ENCODE measurements at regions not wholly inside any gene's neighbourhood (a gene's known extent, or its start where the extent isn't known, plus 50 kb on each side); places are given as distances from the start of the nearest gene placed in this dataset.

GRCh38 chr5:143521141-143521540, 117.7 kb upstream of the NR3C1 start:
- no peak for TF ChIP-seq POLR2AphosphoS5 (IDR thresholded peaks at IDR 0.05; ENCODE audit: insufficient read depth in 1 of 2, low read depth in 1 of 2)
- TF ChIP-seq, protein P1, sequence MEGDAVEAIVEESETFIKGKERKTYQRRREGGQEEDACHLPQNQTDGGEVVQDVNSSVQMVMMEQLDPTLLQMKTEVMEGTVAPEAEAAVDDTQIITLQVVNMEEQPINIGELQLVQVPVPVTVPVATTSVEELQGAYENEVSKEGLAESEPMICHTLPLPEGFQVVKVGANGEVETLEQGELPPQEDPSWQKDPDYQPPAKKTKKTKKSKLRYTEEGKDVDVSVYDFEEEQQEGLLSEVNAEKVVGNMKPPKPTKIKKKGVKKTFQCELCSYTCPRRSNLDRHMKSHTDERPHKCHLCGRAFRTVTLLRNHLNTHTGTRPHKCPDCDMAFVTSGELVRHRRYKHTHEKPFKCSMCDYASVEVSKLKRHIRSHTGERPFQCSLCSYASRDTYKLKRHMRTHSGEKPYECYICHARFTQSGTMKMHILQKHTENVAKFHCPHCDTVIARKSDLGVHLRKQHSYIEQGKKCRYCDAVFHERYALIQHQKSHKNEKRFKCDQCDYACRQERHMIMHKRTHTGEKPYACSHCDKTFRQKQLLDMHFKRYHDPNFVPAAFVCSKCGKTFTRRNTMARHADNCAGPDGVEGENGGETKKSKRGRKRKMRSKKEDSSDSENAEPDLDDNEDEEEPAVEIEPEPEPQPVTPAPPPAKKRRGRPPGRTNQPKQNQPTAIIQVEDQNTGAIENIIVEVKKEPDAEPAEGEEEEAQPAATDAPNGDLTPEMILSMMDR (IDR thresholded peaks at IDR 0.05), result no peak
- no peak for TF ChIP-seq POLR2A (IDR thresholded peaks at IDR 0.05)
